Head of caudate nucleus (tissue), 42 donors: ENCODE measurements at regions not wholly inside any gene's neighbourhood (a gene's known extent, or its start where the extent isn't known, plus 50 kb on each side); places are given as distances from the start of the nearest gene placed in this dataset.
"Not testable (repeated sequence)": the region's sequence is repeated elsewhere in the genome, so short reads cannot be mapped to it uniquely, and the experiment has no call there.

Source experiments
- DNase-seq, 42 donors: peaks; one replicate each; pipeline versions ENCODE4 v3.0.0 to v3.0.0-alpha.2; 2020 to 2021; ENCODE audit warnings: mixed read lengths in 7 of 42
- intact Hi-C: fragments of 100-400 bp; cut with DNase I; formaldehyde crosslinking; loops from one replicate; pipeline ENCODE4 v1.15.0; 2022

GRCh38 chr1:157279802-157280140, 141.6 kb upstream of the ETV3 start:
- intact Hi-C loops = no loop called here
- no peak for DNase-seq

GRCh38 chr1:157279138-157279801, 141.1 kb upstream of the ETV3 start:
- DNase-seq = peak in 1 of 42 donors; percentile 31
- intact Hi-C loops = no loop called here

GRCh38 chr1:157278383-157279137, 140.4 kb upstream of the ETV3 start:
- DNase-seq = peak in 1 of 42 donors; percentile 24
- intact Hi-C loops = no loop called here

- DNase-seq = no peak
- intact Hi-C loops = no loop called here
These were observed 139.7 kb upstream of the ETV3 start for GRCh38 chr1:157277913-157278312.

GRCh38 chr1:157277281-157277680, 139.1 kb upstream of the ETV3 start:
- no peak for DNase-seq
- intact Hi-C loops = no loop called here

GRCh38 chr1:157274698-157275534, 136.7 kb upstream of the ETV3 start:
- intact Hi-C loops = no loop called here
- DNase-seq = no peak

GRCh38 chr1:157272729-157273524, 134.7 kb upstream of the ETV3 start:
- intact Hi-C loops = no loop called here
- DNase-seq = no peak

GRCh38 chr1:157272264-157272663, 134.1 kb upstream of the ETV3 start:
- intact Hi-C loops = no loop called here
- no peak for DNase-seq

GRCh38 chr1:157270705-157271274, 132.6 kb upstream of the ETV3 start:
- intact Hi-C loops = no loop called here
- no peak for DNase-seq

- intact Hi-C loops = no loop called here
- no peak for DNase-seq
These were observed 131.6 kb upstream of the ETV3 start for GRCh38 chr1:157269656-157270375.

GRCh38 chr1:157262891-157263290, 124.7 kb upstream of the ETV3 start:
- DNase-seq = no peak
- intact Hi-C loops = no loop called here

- intact Hi-C loops = no loop called here
- no peak for DNase-seq
These were observed 124.2 kb upstream of the ETV3 start for GRCh38 chr1:157262422-157262821.

GRCh38 chr1:157255891-157256290, 117.7 kb upstream of the ETV3 start:
- DNase-seq, intact Hi-C loops: not testable (repeated sequence)

- intact Hi-C loops, DNase-seq: not testable (repeated sequence)
These were observed 116.0 kb upstream of the ETV3 start for GRCh38 chr1:157254183-157254582.

- DNase-seq = no peak
- intact Hi-C loops = no loop called here
These were observed 114.3 kb upstream of the ETV3 start for GRCh38 chr1:157252473-157252872.

GRCh38 chr1:157249739-157250138, 111.5 kb upstream of the ETV3 start:
- intact Hi-C loops = no loop called here
- no peak for DNase-seq

GRCh38 chr1:157249326-157249725, 111.1 kb upstream of the ETV3 start:
- intact Hi-C loops = no loop called here
- no peak for DNase-seq

GRCh38 chr1:157247764-157248049, 109.5 kb upstream of the ETV3 start:
- intact Hi-C loops, DNase-seq: not testable (repeated sequence)
